Hepatocyte (in vitro differentiated cells): ENCODE measurements at regions not wholly inside any gene's neighbourhood (a gene's known extent, or its start where the extent isn't known, plus 50 kb on each side); places are given as distances from the start of the nearest gene placed in this dataset.
"Not testable (repeated sequence)": the region's sequence is repeated elsewhere in the genome, so short reads cannot be mapped to it uniquely, and the experiment has no call there.

Source experiments
- DNase-seq: peaks from one replicate; pipeline ENCODE4 v3.0.0-alpha.2; 2016; ENCODE audit warnings: low spot score
- H2AFZ ChIP-seq: fragments of 200-600 bp; sonication (generic); 2 replicates; pipeline ENCODE4 v1.6.0; 2016; ENCODE audit warnings: antibody characterized with exemption, mild to moderate bottlenecking
- H3K27ac ChIP-seq: fragments of 200-600 bp; sonication (generic); 2 replicates; pipeline ENCODE4 v1.5.1; 2016; ENCODE audit warnings: mild to moderate bottlenecking
- H3K27me3 ChIP-seq: fragments of 200-600 bp; sonication (generic); 2 replicates; pipeline ENCODE4 v1.6.1; 2016
- H3K36me3 ChIP-seq: fragments of 200-600 bp; sonication (generic); replicated peaks from 2 replicates; pipeline ENCODE4 v1.5.1; 2016; ENCODE audit warnings: low read depth; ENCODE audit not compliant: insufficient read depth
- H3K4me1 ChIP-seq: fragments of 200-600 bp; sonication (generic); 2 replicates; pipeline ENCODE4 v1.5.1; 2016; ENCODE audit warnings: mild to moderate bottlenecking, moderate library complexity; ENCODE audit not compliant: insufficient read depth
- H3K4me2 ChIP-seq: fragments of 200-600 bp; sonication (generic); 2 replicates; pipeline ENCODE4 v1.6.0; 2016
- H3K4me3 ChIP-seq: fragments of 200-600 bp; sonication (generic); 2 replicates; pipeline ENCODE4 v1.5.1; 2016; ENCODE audit warnings: mild to moderate bottlenecking
- H3K79me2 ChIP-seq: fragments of 200-600 bp; sonication (generic); 2 replicates; pipeline ENCODE4 v1.6.0; 2017; ENCODE audit warnings: mild to moderate bottlenecking
- H3K9me2 ChIP-seq: fragments of 200-600 bp; sonication (generic); replicated peaks from 2 replicates; pipeline ENCODE4 v1.6.0; 2017; ENCODE audit warnings: mild to moderate bottlenecking; ENCODE audit not compliant: insufficient read depth
- H3K9me3 ChIP-seq: fragments of 200-600 bp; sonication (generic); 2 replicates; pipeline ENCODE4 v1.5.1; 2016; ENCODE audit warnings: low read depth, mild to moderate bottlenecking
- H4K20me1 ChIP-seq: fragments of 200-600 bp; sonication (generic); 2 replicates; pipeline ENCODE4 v1.6.0; 2016; ENCODE audit warnings: mild to moderate bottlenecking; ENCODE audit not compliant: insufficient read depth, poor library complexity, severe bottlenecking
- CTCF ChIP-seq: fragments of 200-600 bp; sonication (generic); IDR thresholded peaks from 2 replicates; pipeline ENCODE4 v1.5.1; 2016; ENCODE audit warnings: antibody characterized with exemption, mild to moderate bottlenecking; ENCODE audit not compliant: poor library complexity
- EZH2 ChIP-seq: fragments of 200-600 bp; sonication (generic); IDR thresholded peaks from 2 replicates; pipeline ENCODE4 v1.6.1; 2016; ENCODE audit warnings: antibody characterized with exemption, mild to moderate bottlenecking, borderline replicate concordance
- EZH2phosphoT487 ChIP-seq: fragments of 200-600 bp; sonication (generic); IDR thresholded peaks from one replicate; pipeline ENCODE4 v1.6.1; 2018; ENCODE audit warnings: antibody characterized with exemption, mild to moderate bottlenecking, low read depth, moderate library complexity; ENCODE audit not compliant: unreplicated experiment, severe bottlenecking
- WGBS: methylation state at CpG from one replicate; pipeline ENCODE4 v1.1.6; 2016; ENCODE audit warnings: low lambda C conversion rate; ENCODE audit errors: missing lambda C conversion rate; 5-methylcytosine and 5-hydroxymethylcytosine counted together

DNA sequence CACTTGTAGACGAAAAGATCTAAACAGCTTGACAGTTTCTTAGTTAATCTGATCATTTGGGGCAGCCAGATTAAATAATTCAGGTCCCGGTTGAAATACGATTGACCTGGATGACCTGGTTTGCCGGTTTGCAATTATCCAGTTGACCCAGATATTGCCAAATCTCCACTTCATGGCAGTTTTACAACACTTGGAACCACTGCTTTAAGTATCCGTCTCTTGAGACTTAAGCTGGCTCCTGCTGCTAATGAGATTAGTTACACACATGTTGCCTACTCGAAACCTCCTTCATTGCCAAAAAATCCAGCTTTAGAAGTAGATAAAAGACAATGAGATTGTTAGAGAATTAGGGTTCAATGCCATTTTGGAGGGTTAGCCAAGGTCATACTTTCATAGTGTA lies 136.2 kb upstream of the HAPLN1 start:
- no peak for DNase-seq
- no peaks in the 10 kb centered on the region for H3K36me3 ChIP-seq
- no peaks in the 10 kb centered on the region for H3K4me1 ChIP-seq
- WGBS: 71% methylated on average over 6 of the region's 6 CpGs
- no peaks in the 10 kb centered on the region for H3K9me3 ChIP-seq
- no peak overlapping the region for H3K4me3 ChIP-seq
- no peak overlapping the region for H2AFZ ChIP-seq
- no peak overlapping the region for H3K27ac ChIP-seq
- no peaks in the 10 kb centered on the region for H3K79me2 ChIP-seq
- no peak overlapping the region for H3K4me2 ChIP-seq
- TF ChIP-seq CTCF (no peak), EZH2 (no peak), EZH2phosphoT487 (no peak)
- no peaks in the 10 kb centered on the region for H4K20me1 ChIP-seq
- no peaks in the 10 kb centered on the region for H3K27me3 ChIP-seq
- no peaks in the 10 kb centered on the region for H3K9me2 ChIP-seq

DNA sequence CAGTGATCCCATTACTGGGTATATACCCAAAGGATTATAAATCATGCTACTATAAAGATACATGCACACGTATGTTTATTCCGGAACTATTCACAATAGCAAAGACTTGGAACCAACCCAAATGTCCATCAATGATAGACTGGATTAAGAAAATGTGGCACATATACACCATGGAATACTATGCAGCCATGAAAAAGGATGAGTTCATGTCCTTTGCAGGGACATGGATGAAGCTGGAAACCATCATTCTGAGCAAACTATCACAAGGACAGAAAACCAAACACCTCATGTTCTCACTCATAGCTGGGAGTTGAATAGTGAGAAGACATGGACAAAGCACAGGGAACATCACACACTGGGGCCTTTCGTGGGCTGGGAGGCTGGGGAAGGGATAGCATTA lies 129.8 kb upstream of the HAPLN1 start:
- H4K20me1 ChIP-seq, H3K9me2 ChIP-seq, H3K27ac ChIP-seq, H3K36me3 ChIP-seq, H3K4me2 ChIP-seq, DNase-seq, H3K79me2 ChIP-seq, H3K9me3 ChIP-seq, H3K27me3 ChIP-seq, H3K4me1 ChIP-seq, H3K4me3 ChIP-seq, H2AFZ ChIP-seq: not testable (repeated sequence)
- WGBS: 92% methylated on average over 3 of the region's 3 CpGs

- no peaks in the 10 kb centered on the region for H3K79me2 ChIP-seq
- no peak overlapping the region for H3K4me3 ChIP-seq
- TF ChIP-seq EZH2phosphoT487: no peak
- TF ChIP-seq CTCF: no peak
- no peak for TF ChIP-seq EZH2
- no peak overlapping the region for H2AFZ ChIP-seq
- H3K4me1 ChIP-seq: no peaks in the 10 kb centered on the region
- no peak overlapping the region for H3K27ac ChIP-seq
- no peaks in the 10 kb centered on the region for H3K9me3 ChIP-seq
- DNase-seq: no peak
- H4K20me1 ChIP-seq: no peaks in the 10 kb centered on the region
- WGBS: 79% methylated on average over 2 of the region's 2 CpGs
- H3K9me2 ChIP-seq: peaks cover 3% of the 10 kb centered on the region
- no peaks in the 10 kb centered on the region for H3K36me3 ChIP-seq
- no peaks in the 10 kb centered on the region for H3K27me3 ChIP-seq
- no peak overlapping the region for H3K4me2 ChIP-seq
Measured at GRCh38 chr5:83848941-83849340, 128.3 kb upstream of the HAPLN1 start.

GRCh38 chr5:83846624-83847350 lies 126.1 kb upstream of the HAPLN1 start:
- Histone ChIP-seq H3K9me2 (peaks cover 3% of the 10 kb centered on the region), H3K4me2 (no peak overlapping the region), H2AFZ (no peak overlapping the region), H3K27me3 (no peaks in the 10 kb centered on the region), H4K20me1 (no peaks in the 10 kb centered on the region), H3K27ac (no peak overlapping the region), H3K36me3 (no peaks in the 10 kb centered on the region), H3K9me3 (no peaks in the 10 kb centered on the region), H3K79me2 (no peaks in the 10 kb centered on the region), H3K4me3 (no peak overlapping the region), H3K4me1 (no peaks in the 10 kb centered on the region)
- TF ChIP-seq EZH2phosphoT487 (no peak), EZH2 (no peak), CTCF (no peak)
- WGBS: 77% methylated on average over 3 of the region's 3 CpGs
- no peak for DNase-seq
